ENCODE measurements at regions not wholly inside any gene's neighbourhood (a gene's known extent, or its start where the extent isn't known, plus 50 kb on each side); places are given as distances from the start of the nearest gene placed in this dataset.

DNA sequence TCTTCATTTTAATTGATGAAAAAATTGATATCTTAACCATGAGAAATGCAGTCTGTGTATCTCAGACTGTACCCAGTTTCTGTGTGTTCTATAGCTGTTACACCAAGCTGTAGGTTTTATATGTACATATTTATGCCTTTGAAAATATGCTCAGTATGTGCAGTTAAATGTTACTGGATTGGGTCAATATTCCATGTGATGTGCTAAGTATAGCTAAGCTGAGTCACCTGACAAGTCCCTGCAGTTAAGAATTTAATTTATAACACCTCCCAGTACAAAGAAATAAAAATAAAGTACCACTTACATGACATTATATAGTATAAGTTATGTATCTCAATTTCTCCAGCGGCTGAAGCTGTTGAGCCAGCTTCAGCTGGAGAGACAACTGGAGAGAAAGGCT is 984.0 kb downstream of the GALC start:
- H3K4me2 ChIP-seq: no peak overlapping the region
- H3K9me3 ChIP-seq (ENCODE audit: low read depth): no peaks in the 10 kb centered on the region
- Mint-ChIP-seq H3K36me3 (no peaks in the 10 kb centered on the region), H3K27me3 (ENCODE audit: insufficient read depth, low read depth) (no peaks in the 10 kb centered on the region), H3K27ac (no peak overlapping the region), H3K9me3 (peaks cover 11% of the 10 kb centered on the region), H3K4me3 (no peak overlapping the region), H3K4me1 (no peaks in the 10 kb centered on the region)
- TF ChIP-seq EZH2phosphoT487 (IDR thresholded peaks at IDR 0.05) (no peak), EZH2 (IDR thresholded peaks at IDR 0.05) (no peak)
- TF ChIP-seq, protein P1, sequence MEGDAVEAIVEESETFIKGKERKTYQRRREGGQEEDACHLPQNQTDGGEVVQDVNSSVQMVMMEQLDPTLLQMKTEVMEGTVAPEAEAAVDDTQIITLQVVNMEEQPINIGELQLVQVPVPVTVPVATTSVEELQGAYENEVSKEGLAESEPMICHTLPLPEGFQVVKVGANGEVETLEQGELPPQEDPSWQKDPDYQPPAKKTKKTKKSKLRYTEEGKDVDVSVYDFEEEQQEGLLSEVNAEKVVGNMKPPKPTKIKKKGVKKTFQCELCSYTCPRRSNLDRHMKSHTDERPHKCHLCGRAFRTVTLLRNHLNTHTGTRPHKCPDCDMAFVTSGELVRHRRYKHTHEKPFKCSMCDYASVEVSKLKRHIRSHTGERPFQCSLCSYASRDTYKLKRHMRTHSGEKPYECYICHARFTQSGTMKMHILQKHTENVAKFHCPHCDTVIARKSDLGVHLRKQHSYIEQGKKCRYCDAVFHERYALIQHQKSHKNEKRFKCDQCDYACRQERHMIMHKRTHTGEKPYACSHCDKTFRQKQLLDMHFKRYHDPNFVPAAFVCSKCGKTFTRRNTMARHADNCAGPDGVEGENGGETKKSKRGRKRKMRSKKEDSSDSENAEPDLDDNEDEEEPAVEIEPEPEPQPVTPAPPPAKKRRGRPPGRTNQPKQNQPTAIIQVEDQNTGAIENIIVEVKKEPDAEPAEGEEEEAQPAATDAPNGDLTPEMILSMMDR (IDR thresholded peaks at IDR 0.05): no peak
- H3K27ac ChIP-seq: no peak overlapping the region
- no peaks in the 10 kb centered on the region for H3K79me2 ChIP-seq (ENCODE audit: low read depth)
- H2AFZ ChIP-seq (replicated peaks): no peak overlapping the region
- H4K20me1 ChIP-seq (ENCODE audit: low read depth): no peaks in the 10 kb centered on the region
- H3K4me1 ChIP-seq: no peaks in the 10 kb centered on the region
- H3K36me3 ChIP-seq: no peaks in the 10 kb centered on the region
- no peak overlapping the region for H3K9ac ChIP-seq
- H3K4me3 ChIP-seq: no peak overlapping the region
- DNase-seq (ENCODE audit: low spot score): no peak
- H3K27me3 ChIP-seq: no peaks in the 10 kb centered on the region
- H3F3A ChIP-seq (ENCODE audit: low read depth): no peaks in the 10 kb centered on the region

- no peaks in the 10 kb centered on the region for H3K27me3 Mint-ChIP-seq (ENCODE audit: insufficient read depth, low read depth)
- DNase-seq (ENCODE audit: low spot score): no peak
- no peaks in the 10 kb centered on the region for H4K20me1 ChIP-seq (ENCODE audit: low read depth)
- peaks cover 11% of the 10 kb centered on the region for H3K9me3 Mint-ChIP-seq
- H3K27ac ChIP-seq: no peak overlapping the region
- H3K4me2 ChIP-seq: no peak overlapping the region
- H3F3A ChIP-seq (ENCODE audit: low read depth): no peaks in the 10 kb centered on the region
- TF ChIP-seq, protein P1 (IDR thresholded peaks at IDR 0.05): no peak
- no peak for TF ChIP-seq EZH2phosphoT487 (IDR thresholded peaks at IDR 0.05)
- TF ChIP-seq EZH2 (IDR thresholded peaks at IDR 0.05): no peak
- no peak overlapping the region for H3K4me3 Mint-ChIP-seq
- no peak overlapping the region for H3K27ac Mint-ChIP-seq
- H3K9ac ChIP-seq: no peak overlapping the region
- no peaks in the 10 kb centered on the region for H3K36me3 Mint-ChIP-seq
- no peak overlapping the region for H3K4me3 ChIP-seq
- H3K79me2 ChIP-seq (ENCODE audit: low read depth): no peaks in the 10 kb centered on the region
- no peaks in the 10 kb centered on the region for H3K4me1 ChIP-seq
- H3K36me3 ChIP-seq: no peaks in the 10 kb centered on the region
- no peaks in the 10 kb centered on the region for H3K27me3 ChIP-seq
- no peak overlapping the region for H2AFZ ChIP-seq (replicated peaks)
- H3K9me3 ChIP-seq (ENCODE audit: low read depth): no peaks in the 10 kb centered on the region
- no peaks in the 10 kb centered on the region for H3K4me1 Mint-ChIP-seq
Observed at GRCh38 chr14:87005280-87005679, 987.7 kb downstream of the GALC start.

DNA sequence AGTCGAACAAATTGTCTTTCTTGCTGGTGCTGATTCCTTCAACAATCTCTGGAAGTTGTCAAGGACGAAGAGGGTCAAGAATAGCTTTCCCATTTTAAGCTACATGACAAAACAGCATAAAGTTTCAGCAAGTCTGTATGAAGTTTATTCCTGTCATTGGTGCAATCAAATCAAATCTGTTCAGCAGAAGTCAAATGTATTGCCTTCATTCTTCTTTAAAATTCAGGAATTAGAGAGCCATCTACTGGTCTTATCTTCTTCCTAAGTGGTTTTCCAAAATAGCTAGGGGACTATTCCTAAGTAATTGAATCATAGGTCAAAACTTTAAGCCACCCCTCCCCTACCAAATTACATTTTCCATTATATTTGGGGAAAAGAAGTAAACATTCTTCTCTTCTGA is 990.2 kb downstream of the GALC start:
- DNase-seq (ENCODE audit: low spot score): no peak
- H3K36me3 Mint-ChIP-seq: no peaks in the 10 kb centered on the region
- H3K4me2 ChIP-seq: no peak overlapping the region
- no peak overlapping the region for H3K27ac Mint-ChIP-seq
- H3F3A ChIP-seq (ENCODE audit: low read depth): no peaks in the 10 kb centered on the region
- H3K9ac ChIP-seq: no peak overlapping the region
- H3K9me3 Mint-ChIP-seq: peaks cover 5% of the 10 kb centered on the region
- no peak overlapping the region for H3K4me3 ChIP-seq
- no peaks in the 10 kb centered on the region for H3K36me3 ChIP-seq
- no peak overlapping the region for H3K27ac ChIP-seq
- H3K4me1 ChIP-seq: no peaks in the 10 kb centered on the region
- peaks cover 2% of the 10 kb centered on the region for H3K4me1 Mint-ChIP-seq
- TF ChIP-seq, protein P1 (IDR thresholded peaks at IDR 0.05): peak; percentile 27
- TF ChIP-seq EZH2 (IDR thresholded peaks at IDR 0.05) (no peak), EZH2phosphoT487 (IDR thresholded peaks at IDR 0.05) (no peak)
- H3K27me3 ChIP-seq: no peaks in the 10 kb centered on the region
- H4K20me1 ChIP-seq (ENCODE audit: low read depth): no peaks in the 10 kb centered on the region
- no peaks in the 10 kb centered on the region for H3K27me3 Mint-ChIP-seq (ENCODE audit: insufficient read depth, low read depth)
- no peaks in the 10 kb centered on the region for H3K79me2 ChIP-seq (ENCODE audit: low read depth)
- no peaks in the 10 kb centered on the region for H3K9me3 ChIP-seq (ENCODE audit: low read depth)
- no peak overlapping the region for H2AFZ ChIP-seq (replicated peaks)
- no peak overlapping the region for H3K4me3 Mint-ChIP-seq

All from neural progenitor cell (in vitro differentiated cells).